MCF 10A (cell line): ENCODE measurements at regions not wholly inside any gene's neighbourhood (a gene's known extent, or its start where the extent isn't known, plus 50 kb on each side); places are given as distances from the start of the nearest gene placed in this dataset.
"Not testable (repeated sequence)": the region's sequence is repeated elsewhere in the genome, so short reads cannot be mapped to it uniquely, and the experiment has no call there.

Source experiments
- BruUV-seq: library from RNA; stranded (reverse); fragments of 400-500 nt; replicated peaks from 2 replicates; lab custom pipeline; 2021; lab: Mats Ljungman, UMichigan
- CTCF ChIA-PET: fragments of 300-600 bp; sonication (Branson Sonifier 250); formaldehyde crosslinking; extraction: SDS; loops from one replicate; lab custom pipeline; 2021; ENCODE audit warnings: antibody characterized with exemption, inconsistent platforms; lab: Yijun Ruan, JAX
- POLR2A ChIA-PET: fragments of 300-600, 350-650 bp; sonication (Branson Sonifier 250); formaldehyde crosslinking; extraction: SDS; loops from one replicate; lab custom pipeline; 2020; ENCODE audit warnings: antibody characterized with exemption, inconsistent platforms; lab: Yijun Ruan, JAX
- DNase-seq: peaks from one replicate; pipeline ENCODE4 v3.0.0-alpha.2; 2018; ENCODE audit not compliant: unreplicated experiment
- H3K27ac Mint-ChIP-seq: one replicate; pipeline ENCODE4 v1.8.0; 2022; ENCODE audit warnings: mild to moderate bottlenecking, low read depth, mixed read lengths; ENCODE audit not compliant: unreplicated experiment
- H3K27me3 Mint-ChIP-seq: one replicate; pipeline ENCODE4 v1.8.0; 2022; ENCODE audit warnings: mixed read lengths; ENCODE audit not compliant: insufficient read depth, unreplicated experiment
- H3K36me3 Mint-ChIP-seq: one replicate; pipeline ENCODE4 v1.8.0; 2022; ENCODE audit warnings: mild to moderate bottlenecking, moderate library complexity, mixed read lengths; ENCODE audit not compliant: insufficient read depth, unreplicated experiment
- H3K4me1 Mint-ChIP-seq: one replicate; pipeline ENCODE4 v1.8.0; 2022; ENCODE audit warnings: mixed read lengths; ENCODE audit not compliant: insufficient read depth, unreplicated experiment
- H3K4me3 Mint-ChIP-seq: one replicate; pipeline ENCODE4 v1.8.0; 2022; ENCODE audit warnings: mild to moderate bottlenecking, moderate library complexity, mixed read lengths; ENCODE audit not compliant: unreplicated experiment
- H3K9me3 Mint-ChIP-seq: one replicate; pipeline ENCODE4 v1.8.0; 2022; ENCODE audit warnings: mixed read lengths; ENCODE audit not compliant: unreplicated experiment
- CTCF ChIP-seq: fragments of 200-600 bp; IDR thresholded peaks from one replicate; pipeline ENCODE4 v1.8.0; 2022; ENCODE audit warnings: antibody characterized with exemption, mild to moderate bottlenecking; ENCODE audit not compliant: unreplicated experiment
- intact Hi-C: fragments of 100-400 bp; cut with micrococcal nuclease; formaldehyde crosslinking; loops from 2 replicates; pipeline ENCODE4 v1.14.1; 2022

GRCh38 chr7:157476654-157477549, 140.1 kb downstream of the DNAJB6 start:
- TF ChIP-seq CTCF, result no peak
- H3K4me1 Mint-ChIP-seq, result no peaks in the 10 kb centered on the region
- no TSS peak for BruUV-seq
- peaks cover 13% of the 10 kb centered on the region for H3K9me3 Mint-ChIP-seq
- peaks cover 5% of the 10 kb centered on the region for H3K36me3 Mint-ChIP-seq
- intact Hi-C loops, result no loop called here
- no peak overlapping the region for H3K27ac Mint-ChIP-seq
- no peaks in the 10 kb centered on the region for H3K27me3 Mint-ChIP-seq
- no peak overlapping the region for H3K4me3 Mint-ChIP-seq
- ChIA-PET CTCF (interaction anchor here (0.6 kb wide), 1 partner anchor 240 kb away, joined by 3 read pairs; no protein-coding TSS in a partner anchor), POLR2A (no interaction called here)
- no peak for DNase-seq

- TF ChIP-seq CTCF, result no peak
- no TSS peak for BruUV-seq
- CTCF ChIA-PET, result interaction anchor here (0.6 kb wide), 1 partner anchor 1091 kb away, joined by 4 read pairs; no protein-coding TSS in a partner anchor
- H3K4me1 Mint-ChIP-seq, result no peaks in the 10 kb centered on the region
- intact Hi-C loops, result no loop called here
- H3K27ac Mint-ChIP-seq, result no peak overlapping the region
- DNase-seq, result no peak
- no peaks in the 10 kb centered on the region for H3K27me3 Mint-ChIP-seq
- POLR2A ChIA-PET, result no interaction called here
- peaks cover 13% of the 10 kb centered on the region for H3K9me3 Mint-ChIP-seq
- peaks cover 5% of the 10 kb centered on the region for H3K36me3 Mint-ChIP-seq
- no peak overlapping the region for H3K4me3 Mint-ChIP-seq
Observed at GRCh38 chr7:157477550-157478212, 140.9 kb downstream of the DNAJB6 start.

GRCh38 chr7:157478611-157479010, 141.8 kb downstream of the DNAJB6 start:
- CTCF ChIA-PET, POLR2A ChIA-PET, H3K9me3 Mint-ChIP-seq, DNase-seq, H3K36me3 Mint-ChIP-seq, H3K27ac Mint-ChIP-seq, H3K4me3 Mint-ChIP-seq, H3K4me1 Mint-ChIP-seq, H3K27me3 Mint-ChIP-seq, BruUV-seq, intact Hi-C loops: not testable (repeated sequence)

- Mint-ChIP-seq H3K4me1 (no peaks in the 10 kb centered on the region), H3K36me3 (peaks cover 5% of the 10 kb centered on the region), H3K9me3 (no peaks in the 10 kb centered on the region), H3K27me3 (no peaks in the 10 kb centered on the region), H3K27ac (no peak overlapping the region), H3K4me3 (no peak overlapping the region)
- no peak for DNase-seq
- intact Hi-C loops, result no loop called here
- ChIA-PET POLR2A (no interaction called here), CTCF (no interaction called here)
- no TSS peak for BruUV-seq
- no peak for TF ChIP-seq CTCF
Observed at GRCh38 chr7:157479326-157479725, 142.5 kb downstream of the DNAJB6 start.
